Upper lobe of left lung (tissue), 4 donors: ENCODE measurements at regions not wholly inside any gene's neighbourhood (a gene's known extent, or its start where the extent isn't known, plus 50 kb on each side); places are given as distances from the start of the nearest gene placed in this dataset.

ENCODE experiments used
- CTCF ChIP-seq, 6 experiments: fragments of 450-650 bp in 4 of 6; fragments of 200-600 bp in 2 of 6; sonication (generic) in 2 of 6; IDR thresholded peaks; one replicate each; pipeline ENCODE4 v1.5.1; 2016 to 2019; ENCODE audit warnings: antibody characterized with exemption in 6 of 6
- EP300 ChIP-seq, 4 donors: sonication (generic); formaldehyde crosslinking; IDR thresholded peaks; one replicate each; pipeline ENCODE4 v1.5.1; 2017; ENCODE audit warnings: antibody characterized with exemption in 4 of 4, control low read depth in 2 of 4
- POLR2A ChIP-seq, 4 donors: fragments of 450-650 bp; IDR thresholded peaks; one replicate each; pipeline ENCODE4 v1.5.1; 2016 to 2017; ENCODE audit warnings: antibody characterized with exemption in 4 of 4, mild to moderate bottlenecking in 2 of 4
- POLR2AphosphoS5 ChIP-seq, 2 donors: sonication (generic); formaldehyde crosslinking; IDR thresholded peaks; one replicate each; pipeline ENCODE4 v1.5.1; 2017; ENCODE audit warnings: antibody characterized with exemption in 2 of 2

- no peak for TF ChIP-seq CTCF (IDR thresholded peaks at IDR 0.05)
- no peak for TF ChIP-seq POLR2A (IDR thresholded peaks at IDR 0.05)
- TF ChIP-seq EP300 (IDR thresholded peaks at IDR 0.05), result no peak
- TF ChIP-seq POLR2AphosphoS5 (IDR thresholded peaks at IDR 0.05), result no peak
These were observed 51.6 kb upstream of the PTPN13 start for GRCh38 chr4:86542319-86543027.
